ENCODE measurements at regions not wholly inside any gene's neighbourhood (a gene's known extent, or its start where the extent isn't known, plus 50 kb on each side); places are given as distances from the start of the nearest gene placed in this dataset.

DNA sequence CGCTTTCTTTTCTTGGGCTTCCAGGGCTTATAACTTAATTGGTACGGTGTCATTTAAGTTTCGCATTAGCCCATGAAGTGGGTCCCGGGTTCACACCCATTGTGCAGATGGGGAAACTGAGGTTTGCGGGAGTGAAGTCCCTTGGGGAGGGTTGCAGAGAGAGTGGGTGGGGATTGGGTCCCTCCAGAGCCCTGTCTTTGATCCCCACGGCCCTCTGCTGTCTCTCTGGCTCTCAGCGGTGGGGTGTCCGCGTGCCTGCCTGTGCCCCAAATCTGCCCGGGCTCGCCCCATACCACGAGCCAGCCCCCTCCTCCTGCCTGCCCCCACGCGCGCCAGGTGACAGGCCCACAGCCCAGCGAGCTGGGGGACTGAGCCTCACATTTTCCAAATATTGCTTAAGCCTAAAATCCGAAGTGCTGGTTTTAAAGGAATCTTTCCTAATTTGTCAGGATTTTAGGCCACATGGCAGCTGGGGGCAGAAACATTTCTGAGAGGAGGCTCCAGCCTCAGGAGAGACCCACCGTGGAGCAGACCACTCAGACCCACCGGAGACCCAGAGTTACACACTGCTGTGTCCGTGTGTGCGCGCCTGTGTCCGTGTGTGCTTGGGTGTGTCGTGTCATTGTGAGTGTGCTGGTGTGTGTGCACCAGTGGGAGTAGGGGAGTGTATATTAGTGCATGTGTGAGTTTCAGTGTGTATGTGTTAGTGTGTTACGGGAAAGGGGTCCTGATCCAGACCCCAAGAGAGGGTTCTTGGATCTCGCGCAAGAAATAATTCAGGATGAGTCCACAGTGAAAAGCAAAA, 159.5 kb upstream of the IER5L start:
- no peak for ATAC-seq
- TF ChIP-seq ESRRG (CRISPR knock-in tag; IDR thresholded peaks at IDR 0.05) (no peak), ZFP30 (CRISPR knock-in tag; IDR thresholded peaks at IDR 0.05) (no peak), ISL1 (CRISPR knock-in tag; IDR thresholded peaks at IDR 0.05) (no peak), ZFP3 (CRISPR knock-in tag; IDR thresholded peaks at IDR 0.05) (no peak)

DNA sequence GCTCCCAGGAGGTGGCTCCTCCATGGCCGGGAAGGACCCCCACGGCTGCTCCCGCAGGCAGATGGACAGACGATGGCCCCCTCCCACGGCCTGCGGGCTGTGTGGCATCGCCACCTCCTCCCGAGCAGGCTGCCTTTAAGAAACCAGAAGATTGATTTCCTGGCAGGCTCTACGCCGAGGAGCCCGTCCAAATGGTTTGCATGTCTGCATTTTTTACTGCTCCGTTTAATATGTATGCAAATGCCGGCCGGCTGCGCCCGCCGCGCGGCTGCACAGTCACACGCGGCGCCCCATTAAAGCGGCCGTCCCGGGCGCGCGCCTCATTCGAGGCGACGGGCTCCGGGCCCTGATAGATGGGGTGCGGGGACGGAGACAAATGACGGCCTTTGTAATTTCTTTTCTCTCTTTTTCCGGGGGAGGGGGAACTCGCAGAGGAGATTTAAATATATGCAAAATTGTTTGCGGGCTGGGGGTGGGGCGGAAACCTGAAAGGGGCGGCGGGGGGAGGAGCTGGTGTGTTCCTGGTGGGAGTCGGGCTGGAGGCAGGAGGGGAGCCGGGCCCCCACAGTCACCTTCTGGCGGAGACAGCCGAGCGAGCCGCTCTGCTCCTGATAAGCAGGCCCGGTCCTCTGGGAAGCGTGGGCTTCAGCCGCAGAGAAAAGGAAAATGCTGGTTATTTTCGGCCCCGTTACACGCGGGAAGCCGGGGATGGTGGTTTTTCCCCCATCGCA, 158.7 kb upstream of the IER5L start:
- TF ChIP-seq ZC3H10 (CRISPR knock-in tag; IDR thresholded peaks at IDR 0.05) (no peak), GLIS3 (CRISPR knock-in tag; IDR thresholded peaks at IDR 0.05) (no peak), OSR1 (CRISPR knock-in tag; IDR thresholded peaks at IDR 0.05) (no peak), RARB (CRISPR knock-in tag; IDR thresholded peaks at IDR 0.05) (no peak), ZNF8 (CRISPR knock-in tag; IDR thresholded peaks at IDR 0.05) (no peak), ZFP3 (CRISPR knock-in tag; IDR thresholded peaks at IDR 0.05) (no peak), PPARA (CRISPR knock-in tag; IDR thresholded peaks at IDR 0.05; ENCODE audit: borderline replicate concordance) (no peak), CSDC2 (CRISPR knock-in tag; IDR thresholded peaks at IDR 0.05) (no peak)
- TF ChIP-seq, protein P1, sequence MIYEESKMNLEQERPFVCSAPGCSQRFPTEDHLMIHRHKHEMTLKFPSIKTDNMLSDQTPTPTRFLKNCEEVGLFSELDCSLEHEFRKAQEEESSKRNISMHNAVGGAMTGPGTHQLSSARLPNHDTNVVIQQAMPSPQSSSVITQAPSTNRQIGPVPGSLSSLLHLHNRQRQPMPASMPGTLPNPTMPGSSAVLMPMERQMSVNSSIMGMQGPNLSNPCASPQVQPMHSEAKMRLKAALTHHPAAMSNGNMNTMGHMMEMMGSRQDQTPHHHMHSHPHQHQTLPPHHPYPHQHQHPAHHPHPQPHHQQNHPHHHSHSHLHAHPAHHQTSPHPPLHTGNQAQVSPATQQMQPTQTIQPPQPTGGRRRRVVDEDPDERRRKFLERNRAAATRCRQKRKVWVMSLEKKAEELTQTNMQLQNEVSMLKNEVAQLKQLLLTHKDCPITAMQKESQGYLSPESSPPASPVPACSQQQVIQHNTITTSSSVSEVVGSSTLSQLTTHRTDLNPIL (CRISPR knock-in tag; IDR thresholded peaks at IDR 0.05; ENCODE audit: low read depth), result no peak
- TF ChIP-seq, protein P2, sequence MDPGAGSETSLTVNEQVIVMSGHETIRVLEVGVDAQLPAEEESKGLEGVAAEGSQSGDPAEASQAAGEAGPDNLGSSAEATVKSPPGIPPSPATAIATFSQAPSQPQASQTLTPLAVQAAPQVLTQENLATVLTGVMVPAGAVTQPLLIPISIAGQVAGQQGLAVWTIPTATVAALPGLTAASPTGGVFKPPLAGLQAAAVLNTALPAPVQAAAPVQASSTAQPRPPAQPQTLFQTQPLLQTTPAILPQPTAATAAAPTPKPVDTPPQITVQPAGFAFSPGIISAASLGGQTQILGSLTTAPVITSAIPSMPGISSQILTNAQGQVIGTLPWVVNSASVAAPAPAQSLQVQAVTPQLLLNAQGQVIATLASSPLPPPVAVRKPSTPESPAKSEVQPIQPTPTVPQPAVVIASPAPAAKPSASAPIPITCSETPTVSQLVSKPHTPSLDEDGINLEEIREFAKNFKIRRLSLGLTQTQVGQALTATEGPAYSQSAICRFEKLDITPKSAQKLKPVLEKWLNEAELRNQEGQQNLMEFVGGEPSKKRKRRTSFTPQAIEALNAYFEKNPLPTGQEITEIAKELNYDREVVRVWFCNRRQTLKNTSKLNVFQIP (CRISPR knock-in tag; IDR thresholded peaks at IDR 0.05; ENCODE audit: borderline replicate concordance, low read depth), result no peak
- no peak for ATAC-seq

DNA sequence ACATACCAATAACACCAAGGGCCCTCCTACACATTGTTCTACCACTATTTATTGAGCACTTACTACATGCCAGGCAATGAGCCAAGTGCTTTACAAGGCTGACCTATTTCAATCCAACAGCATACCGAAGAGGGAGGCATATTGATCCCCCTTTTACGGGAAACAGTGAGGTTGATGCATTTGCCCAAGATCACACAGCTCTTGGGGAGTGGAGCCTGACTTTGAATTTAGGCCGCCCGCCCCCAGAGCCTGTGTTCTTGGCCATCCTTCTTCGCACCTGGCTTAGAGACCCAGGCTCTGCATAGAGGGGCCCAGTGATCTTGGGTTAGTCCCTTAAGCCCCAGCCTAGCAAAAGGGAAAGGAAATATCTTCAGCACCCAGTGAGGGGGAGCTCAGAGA, 158.1 kb upstream of the IER5L start:
- ATAC-seq, result no peak
- TF ChIP-seq, protein P3, sequence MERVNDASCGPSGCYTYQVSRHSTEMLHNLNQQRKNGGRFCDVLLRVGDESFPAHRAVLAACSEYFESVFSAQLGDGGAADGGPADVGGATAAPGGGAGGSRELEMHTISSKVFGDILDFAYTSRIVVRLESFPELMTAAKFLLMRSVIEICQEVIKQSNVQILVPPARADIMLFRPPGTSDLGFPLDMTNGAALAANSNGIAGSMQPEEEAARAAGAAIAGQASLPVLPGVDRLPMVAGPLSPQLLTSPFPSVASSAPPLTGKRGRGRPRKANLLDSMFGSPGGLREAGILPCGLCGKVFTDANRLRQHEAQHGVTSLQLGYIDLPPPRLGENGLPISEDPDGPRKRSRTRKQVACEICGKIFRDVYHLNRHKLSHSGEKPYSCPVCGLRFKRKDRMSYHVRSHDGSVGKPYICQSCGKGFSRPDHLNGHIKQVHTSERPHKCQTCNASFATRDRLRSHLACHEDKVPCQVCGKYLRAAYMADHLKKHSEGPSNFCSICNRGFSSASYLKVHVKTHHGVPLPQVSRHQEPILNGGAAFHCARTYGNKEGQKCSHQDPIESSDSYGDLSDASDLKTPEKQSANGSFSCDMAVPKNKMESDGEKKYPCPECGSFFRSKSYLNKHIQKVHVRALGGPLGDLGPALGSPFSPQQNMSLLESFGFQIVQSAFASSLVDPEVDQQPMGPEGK (CRISPR knock-in tag; IDR thresholded peaks at IDR 0.05; ENCODE audit: borderline replicate concordance), result no peak
- TF ChIP-seq PPARA (CRISPR knock-in tag; IDR thresholded peaks at IDR 0.05; ENCODE audit: borderline replicate concordance) (no peak), ZNF70 (CRISPR knock-in tag; IDR thresholded peaks at IDR 0.05) (no peak), TCF4 (CRISPR knock-in tag; IDR thresholded peaks at IDR 0.05; ENCODE audit: borderline replicate concordance) (no peak)
- TF ChIP-seq, protein P1 (CRISPR knock-in tag; IDR thresholded peaks at IDR 0.05; ENCODE audit: low read depth), result no peak

DNA sequence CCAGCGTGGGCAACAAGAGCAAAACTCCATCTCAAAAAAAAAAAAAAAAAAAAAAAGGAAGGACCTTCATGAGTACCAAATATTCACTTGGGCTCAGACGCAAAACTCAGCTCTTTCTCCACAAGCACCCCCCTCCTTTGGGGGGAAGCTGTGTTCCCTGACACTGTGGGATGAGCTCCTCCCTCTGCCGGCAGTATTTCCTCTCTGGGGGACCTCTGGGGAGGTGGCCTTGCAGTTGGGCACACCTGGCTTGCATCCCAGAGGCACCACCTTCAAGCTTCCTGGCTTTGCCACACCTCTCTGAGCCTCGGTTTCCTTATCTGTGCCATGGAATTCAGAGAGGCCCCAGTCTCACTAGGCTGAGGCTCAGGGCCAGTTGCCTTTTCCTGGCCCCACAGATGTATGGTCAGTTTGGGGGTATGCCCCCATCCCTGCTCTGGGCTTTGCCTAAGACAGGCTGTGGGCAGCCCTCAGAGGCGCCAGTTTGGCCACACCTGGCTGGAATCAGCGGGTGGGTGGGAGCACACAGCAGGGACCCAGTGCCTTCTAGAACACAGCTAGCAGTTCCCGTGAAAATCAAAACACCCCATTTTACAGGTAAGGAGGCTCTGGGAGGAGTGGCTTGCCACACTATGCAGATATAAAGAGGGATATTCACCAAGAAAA, 157.5 kb upstream of the IER5L start:
- no peak for ATAC-seq
- TF ChIP-seq ZNF8 (CRISPR knock-in tag; IDR thresholded peaks at IDR 0.05), result no peak
- no peak for TF ChIP-seq ZFP30 (CRISPR knock-in tag; IDR thresholded peaks at IDR 0.05)
- no peak for TF ChIP-seq ZFP3 (CRISPR knock-in tag; IDR thresholded peaks at IDR 0.05)
- TF ChIP-seq OSR1 (CRISPR knock-in tag; IDR thresholded peaks at IDR 0.05), result no peak
- TF ChIP-seq, protein P1 (CRISPR knock-in tag; IDR thresholded peaks at IDR 0.05; ENCODE audit: low read depth), result no peak
- no peak for TF ChIP-seq ZNF565 (CRISPR knock-in tag; conservative IDR thresholded peaks at IDR 0.05; ENCODE audit: low read depth)
- no peak for TF ChIP-seq ESRRG (CRISPR knock-in tag; IDR thresholded peaks at IDR 0.05)
- no peak for TF ChIP-seq TOX (CRISPR knock-in tag; IDR thresholded peaks at IDR 0.05; ENCODE audit: borderline replicate concordance)
- TF ChIP-seq, protein P4, sequence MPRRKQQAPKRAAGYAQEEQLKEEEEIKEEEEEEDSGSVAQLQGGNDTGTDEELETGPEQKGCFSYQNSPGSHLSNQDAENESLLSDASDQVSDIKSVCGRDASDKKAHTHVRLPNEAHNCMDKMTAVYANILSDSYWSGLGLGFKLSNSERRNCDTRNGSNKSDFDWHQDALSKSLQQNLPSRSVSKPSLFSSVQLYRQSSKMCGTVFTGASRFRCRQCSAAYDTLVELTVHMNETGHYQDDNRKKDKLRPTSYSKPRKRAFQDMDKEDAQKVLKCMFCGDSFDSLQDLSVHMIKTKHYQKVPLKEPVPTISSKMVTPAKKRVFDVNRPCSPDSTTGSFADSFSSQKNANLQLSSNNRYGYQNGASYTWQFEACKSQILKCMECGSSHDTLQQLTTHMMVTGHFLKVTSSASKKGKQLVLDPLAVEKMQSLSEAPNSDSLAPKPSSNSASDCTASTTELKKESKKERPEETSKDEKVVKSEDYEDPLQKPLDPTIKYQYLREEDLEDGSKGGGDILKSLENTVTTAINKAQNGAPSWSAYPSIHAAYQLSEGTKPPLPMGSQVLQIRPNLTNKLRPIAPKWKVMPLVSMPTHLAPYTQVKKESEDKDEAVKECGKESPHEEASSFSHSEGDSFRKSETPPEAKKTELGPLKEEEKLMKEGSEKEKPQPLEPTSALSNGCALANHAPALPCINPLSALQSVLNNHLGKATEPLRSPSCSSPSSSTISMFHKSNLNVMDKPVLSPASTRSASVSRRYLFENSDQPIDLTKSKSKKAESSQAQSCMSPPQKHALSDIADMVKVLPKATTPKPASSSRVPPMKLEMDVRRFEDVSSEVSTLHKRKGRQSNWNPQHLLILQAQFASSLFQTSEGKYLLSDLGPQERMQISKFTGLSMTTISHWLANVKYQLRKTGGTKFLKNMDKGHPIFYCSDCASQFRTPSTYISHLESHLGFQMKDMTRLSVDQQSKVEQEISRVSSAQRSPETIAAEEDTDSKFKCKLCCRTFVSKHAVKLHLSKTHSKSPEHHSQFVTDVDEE (CRISPR knock-in tag; IDR thresholded peaks at IDR 0.05), result no peak
- TF ChIP-seq GLIS3 (CRISPR knock-in tag; IDR thresholded peaks at IDR 0.05), result no peak

Measured in SK-N-SH treated with all-trans-retinoic acid at 6 μM for 48 hours (cell line).